HG02884 (cell line): ENCODE measurements at regions not wholly inside any gene's neighbourhood (a gene's known extent, or its start where the extent isn't known, plus 50 kb on each side); places are given as distances from the start of the nearest gene placed in this dataset.

Experiments used
- ATAC-seq: cut with Tn5 transposase; IDR thresholded peaks from one replicate; pipeline ENCODE4 v1.9.1; 2021; ENCODE audit warnings: mild to moderate bottlenecking, moderate library complexity; ENCODE audit not compliant: unreplicated experiment

GRCh38 chr4:100130964-100131363 lies 59.3 kb downstream of the DDIT4L start:
- no peak for ATAC-seq

GRCh38 chr4:100130491-100130890 lies 59.8 kb downstream of the DDIT4L start:
- no peak for ATAC-seq

- ATAC-seq = no peak
These were observed 60.5 kb downstream of the DDIT4L start for GRCh38 chr4:100129774-100130173.

DNA sequence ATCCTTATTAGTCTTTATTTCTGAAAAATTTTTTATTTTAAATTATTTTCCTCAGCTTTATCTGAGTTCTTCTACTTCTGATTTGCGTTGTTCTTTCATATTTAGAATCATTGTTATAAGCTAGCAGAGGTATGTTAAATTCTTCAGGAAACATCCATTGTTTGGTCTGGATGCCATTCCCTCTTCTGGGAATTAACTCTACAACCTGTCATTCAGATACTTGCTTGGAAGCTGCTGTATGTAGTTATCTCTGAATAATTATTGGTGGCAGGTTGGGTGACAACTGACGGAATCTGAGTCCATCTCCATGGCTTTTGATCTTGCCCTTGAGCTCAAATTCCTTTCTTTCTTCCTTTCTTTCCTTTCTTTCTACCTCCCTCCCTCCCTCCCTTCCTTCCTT lies 61.9 kb downstream of the DDIT4L start:
- no peak for ATAC-seq

DNA sequence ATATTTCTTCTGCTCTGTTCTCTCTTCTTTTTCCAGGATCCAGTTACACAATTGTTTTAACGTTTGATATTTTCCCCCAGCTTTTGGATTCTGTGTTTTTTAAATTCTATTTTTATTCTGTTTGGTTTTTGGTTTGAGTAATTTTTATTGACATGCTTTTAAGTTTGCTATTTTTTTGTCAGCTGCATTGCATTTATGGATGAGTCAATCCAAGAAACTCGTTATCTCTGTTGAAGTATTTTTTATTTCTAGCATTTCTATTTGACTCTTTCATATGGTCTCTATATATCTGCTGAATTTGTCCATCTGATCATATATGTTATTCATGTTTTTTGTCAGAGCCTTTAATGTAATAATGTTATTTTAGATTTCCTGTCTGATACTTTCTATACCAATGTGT lies 65.6 kb downstream of the DDIT4L start:
- no peak for ATAC-seq

- no peak for ATAC-seq
These were observed 72.1 kb downstream of the DDIT4L start for GRCh38 chr4:100118181-100118580.

- no peak for ATAC-seq
These were observed 72.5 kb downstream of the DDIT4L start for GRCh38 chr4:100117750-100118149.

DNA sequence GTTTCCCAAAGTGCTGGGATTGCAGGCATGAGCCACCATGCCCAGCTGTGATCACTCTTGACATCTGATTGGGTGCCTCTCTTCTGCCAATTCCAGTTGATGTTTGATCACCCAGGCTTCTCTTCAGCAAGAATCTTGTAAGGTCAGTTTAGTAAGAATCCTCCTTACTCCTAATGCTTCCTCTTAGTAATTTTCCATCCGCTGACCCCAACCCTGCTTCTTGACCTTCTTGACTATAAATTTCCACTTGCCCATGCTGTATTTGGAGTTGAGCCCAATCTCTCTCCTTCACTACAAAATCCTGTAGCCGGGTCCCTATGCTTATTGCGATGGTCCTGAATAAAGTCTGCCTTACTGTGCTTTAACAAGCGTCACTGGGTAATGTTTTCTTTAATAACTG lies 75.4 kb downstream of the DDIT4L start:
- ATAC-seq = no peak

- no peak for ATAC-seq
These were observed 76.5 kb downstream of the DDIT4L start for GRCh38 chr4:100113732-100114131.

- ATAC-seq = no peak
These were observed 77.2 kb downstream of the DDIT4L start for GRCh38 chr4:100113096-100113495.

GRCh38 chr4:100109921-100110320 lies 80.3 kb downstream of the DDIT4L start:
- no peak for ATAC-seq

DNA sequence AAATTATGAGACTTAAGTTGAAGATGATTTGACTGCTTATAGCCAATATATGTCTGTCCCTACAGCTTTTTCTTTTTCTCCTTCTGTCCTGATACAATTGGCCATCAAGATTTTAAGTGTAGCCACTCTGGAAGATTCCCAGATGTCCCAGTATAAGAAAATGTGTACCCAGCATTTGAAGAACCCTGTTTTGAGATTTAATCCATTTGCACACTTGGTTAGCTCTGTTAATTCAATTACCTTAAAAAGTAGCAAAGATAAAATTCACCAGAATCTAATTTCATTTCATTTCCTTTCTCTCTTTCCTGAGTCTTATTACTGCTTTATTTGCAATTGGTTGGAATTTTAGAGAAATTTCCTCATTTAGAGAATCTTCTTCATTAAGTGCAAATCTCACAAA lies 81.4 kb downstream of the DDIT4L start:
- no peak for ATAC-seq

- ATAC-seq = peak; percentile 92
These were observed 83.3 kb downstream of the DDIT4L start for GRCh38 chr4:100106982-100107381.

GRCh38 chr4:100103671-100104070 lies 86.6 kb downstream of the DDIT4L start:
- no peak for ATAC-seq

- ATAC-seq = peak; percentile 76
These were observed 89.3 kb downstream of the DDIT4L start for GRCh38 chr4:100100985-100101384.

GRCh38 chr4:100099746-100100145 lies 90.5 kb downstream of the DDIT4L start:
- no peak for ATAC-seq

DNA sequence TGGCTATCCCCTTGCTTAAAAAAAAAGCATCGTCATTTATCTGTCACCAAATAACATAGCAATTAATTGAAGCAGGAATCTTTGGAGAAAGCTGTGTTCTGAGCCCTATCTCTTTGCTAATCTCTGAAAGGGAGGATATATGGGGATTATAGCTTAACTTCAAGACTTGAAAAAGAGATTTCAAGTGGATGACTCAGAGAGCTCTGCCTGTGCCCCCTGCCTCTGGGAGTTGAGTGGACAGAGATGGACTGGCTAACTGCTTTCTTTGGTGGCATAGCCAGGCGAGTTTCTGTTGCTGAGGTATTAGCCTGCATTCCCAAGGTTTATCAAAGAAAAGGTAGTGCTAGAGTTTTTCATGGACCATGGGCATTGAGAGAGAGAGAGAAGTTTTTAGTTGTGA lies 91.6 kb downstream of the DDIT4L start:
- no peak for ATAC-seq

DNA sequence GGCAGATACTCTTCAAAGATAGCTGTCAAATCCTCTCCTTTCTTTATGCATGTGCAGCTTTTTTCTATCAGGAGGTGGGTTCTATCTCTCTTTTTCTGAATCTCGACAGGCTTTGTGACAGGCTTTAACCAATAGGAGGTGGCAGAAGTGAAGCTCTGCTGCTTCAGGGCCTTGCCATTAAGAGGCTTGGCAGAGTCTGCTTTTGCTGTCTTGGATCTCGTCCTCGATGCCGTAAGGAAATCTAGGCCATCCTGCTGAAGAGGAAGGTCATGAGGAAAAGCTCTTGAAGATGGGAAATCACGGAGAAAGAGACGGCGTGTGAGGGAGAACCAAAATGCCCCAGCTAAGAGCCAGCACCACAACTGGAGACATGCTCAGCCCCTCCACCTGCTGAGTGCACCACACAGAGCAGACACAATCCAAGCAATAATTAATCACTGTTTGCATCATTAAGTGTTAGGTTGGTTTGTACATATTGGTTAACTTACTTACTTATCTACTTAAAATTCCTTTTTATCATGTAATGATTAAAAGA lies 92.2 kb downstream of the DDIT4L start:
- no peak for ATAC-seq

- peak; percentile 91 for ATAC-seq
These were observed 94.3 kb downstream of the DDIT4L start for GRCh38 chr4:100095729-100096595.

DNA sequence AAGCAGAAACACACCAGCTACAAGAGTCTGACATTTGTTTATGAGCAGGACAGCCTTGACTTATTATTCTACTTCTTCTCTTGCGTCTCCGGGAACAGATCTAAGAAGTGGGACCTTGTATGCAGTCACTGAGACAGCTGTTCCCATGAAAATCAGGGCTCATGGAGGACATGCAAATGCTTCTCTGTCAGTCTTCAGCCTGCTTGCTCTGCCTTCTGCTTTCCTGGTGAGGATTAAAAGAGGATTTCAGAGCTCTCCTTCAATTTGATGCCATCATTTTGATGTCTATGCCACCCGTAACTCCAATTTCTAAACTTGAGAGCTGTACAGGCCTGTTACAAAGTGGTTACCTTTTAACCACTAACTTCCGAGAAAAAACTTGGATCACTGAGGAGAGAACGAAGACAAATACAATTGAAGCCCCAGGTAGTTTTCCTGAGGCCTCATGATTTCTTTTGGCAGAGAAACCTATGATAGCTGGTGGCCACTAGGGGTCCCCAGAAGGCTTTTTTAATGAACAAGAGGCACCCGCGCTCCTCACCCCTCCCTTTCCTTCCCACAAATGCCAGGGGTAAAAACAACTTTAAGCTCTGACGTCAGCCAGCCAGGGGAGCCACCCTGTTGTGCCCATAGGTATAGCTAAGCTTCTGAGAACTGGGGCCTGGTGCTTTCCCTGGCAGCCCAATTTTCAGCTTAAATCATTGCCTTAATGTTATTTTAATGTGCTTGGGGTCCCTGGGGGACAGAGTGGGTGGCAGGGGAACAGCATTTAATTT lies 97.0 kb downstream of the DDIT4L start:
- ATAC-seq = peak; percentile 70

- no peak for ATAC-seq
These were observed 102.5 kb downstream of the DDIT4L start for GRCh38 chr4:100087743-100088142.
